ENCODE measurements at regions not wholly inside any gene's neighbourhood (a gene's known extent, or its start where the extent isn't known, plus 50 kb on each side); places are given as distances from the start of the nearest gene placed in this dataset.

DNA sequence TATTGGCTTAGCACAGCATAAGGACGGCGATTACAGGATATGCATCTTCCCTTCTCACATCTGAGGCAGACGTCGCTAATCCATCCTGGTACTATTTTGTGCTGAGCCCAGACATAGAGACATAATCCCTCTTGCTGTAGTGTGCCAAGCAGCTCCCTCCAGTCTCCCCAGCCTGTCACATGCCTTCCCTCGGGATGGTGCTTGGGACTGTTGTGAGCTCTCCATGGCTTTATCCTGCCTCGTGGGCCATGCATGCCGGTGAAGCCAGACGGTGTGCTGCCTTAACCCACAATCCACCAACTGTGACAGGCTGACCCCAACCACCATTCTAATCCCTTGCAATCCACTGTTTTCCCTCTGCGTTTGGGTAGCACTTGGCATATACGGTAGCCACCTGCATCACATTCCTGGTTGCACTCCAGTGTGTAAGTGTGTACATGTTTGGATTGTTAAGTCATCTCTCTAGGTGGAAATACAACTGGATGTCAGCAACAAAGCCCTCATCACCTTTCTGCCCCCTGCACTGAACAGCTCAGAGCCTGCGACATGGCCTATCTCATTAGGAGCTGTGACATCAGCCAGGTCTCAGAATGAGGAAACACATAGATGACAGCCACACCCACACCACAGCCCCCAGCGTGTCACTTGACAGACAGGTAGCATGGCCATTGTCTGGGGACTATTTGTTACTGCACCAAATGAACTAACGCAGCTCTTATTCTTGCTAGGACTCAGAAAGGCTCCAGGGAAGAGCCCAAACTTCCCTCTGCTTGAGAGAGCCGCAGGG lies 374.8 kb upstream of the CDH4 start:
- peaks cover 0 to 4% of the 10 kb centered on the region in 2 experiments for H3K9me3 ChIP-seq (ENCODE audit: control insufficient read depth in 1 of 2, insufficient read depth in 1 of 2, low read length in 2 of 2)
- H3K4me1 ChIP-seq (ENCODE audit: insufficient read depth, low read length), result no peaks in the 10 kb centered on the region
- H3K27ac ChIP-seq (ENCODE audit: low read depth in 1 of 2, low read length in 2 of 2), result no peak overlapping the region
- no peaks in the 10 kb centered on the region for H3K27me3 ChIP-seq (ENCODE audit: control insufficient read depth in 1 of 2, insufficient read depth in 2 of 2, low read length in 2 of 2)
- intact Hi-C loops (cut with DNase I, micrococcal nuclease), result no loop called here
- Mint-ChIP-seq H3K9me3 (no peaks in the 10 kb centered on the region), H3K27ac (no peak overlapping the region), H3K4me3 (no peak overlapping the region), H3K36me3 (ENCODE audit: low read depth) (no peaks in the 10 kb centered on the region), H3K27me3 (no peaks in the 10 kb centered on the region), H3K4me1 (ENCODE audit: low read depth) (no peaks in the 10 kb centered on the region)
- TF ChIP-seq, protein P1, sequence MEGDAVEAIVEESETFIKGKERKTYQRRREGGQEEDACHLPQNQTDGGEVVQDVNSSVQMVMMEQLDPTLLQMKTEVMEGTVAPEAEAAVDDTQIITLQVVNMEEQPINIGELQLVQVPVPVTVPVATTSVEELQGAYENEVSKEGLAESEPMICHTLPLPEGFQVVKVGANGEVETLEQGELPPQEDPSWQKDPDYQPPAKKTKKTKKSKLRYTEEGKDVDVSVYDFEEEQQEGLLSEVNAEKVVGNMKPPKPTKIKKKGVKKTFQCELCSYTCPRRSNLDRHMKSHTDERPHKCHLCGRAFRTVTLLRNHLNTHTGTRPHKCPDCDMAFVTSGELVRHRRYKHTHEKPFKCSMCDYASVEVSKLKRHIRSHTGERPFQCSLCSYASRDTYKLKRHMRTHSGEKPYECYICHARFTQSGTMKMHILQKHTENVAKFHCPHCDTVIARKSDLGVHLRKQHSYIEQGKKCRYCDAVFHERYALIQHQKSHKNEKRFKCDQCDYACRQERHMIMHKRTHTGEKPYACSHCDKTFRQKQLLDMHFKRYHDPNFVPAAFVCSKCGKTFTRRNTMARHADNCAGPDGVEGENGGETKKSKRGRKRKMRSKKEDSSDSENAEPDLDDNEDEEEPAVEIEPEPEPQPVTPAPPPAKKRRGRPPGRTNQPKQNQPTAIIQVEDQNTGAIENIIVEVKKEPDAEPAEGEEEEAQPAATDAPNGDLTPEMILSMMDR (IDR thresholded peaks at IDR 0.05), result no peak
- no peaks in the 10 kb centered on the region for H3K36me3 ChIP-seq (ENCODE audit: insufficient read depth, low read length)
- no peak for ATAC-seq (ENCODE audit: poor library complexity)
- CTCF ChIA-PET, result no interaction called here
- no peak for DNase-seq
- POLR2A ChIA-PET, result no interaction called here
- H3K4me3 ChIP-seq (ENCODE audit: low read length), result no peak overlapping the region

DNA sequence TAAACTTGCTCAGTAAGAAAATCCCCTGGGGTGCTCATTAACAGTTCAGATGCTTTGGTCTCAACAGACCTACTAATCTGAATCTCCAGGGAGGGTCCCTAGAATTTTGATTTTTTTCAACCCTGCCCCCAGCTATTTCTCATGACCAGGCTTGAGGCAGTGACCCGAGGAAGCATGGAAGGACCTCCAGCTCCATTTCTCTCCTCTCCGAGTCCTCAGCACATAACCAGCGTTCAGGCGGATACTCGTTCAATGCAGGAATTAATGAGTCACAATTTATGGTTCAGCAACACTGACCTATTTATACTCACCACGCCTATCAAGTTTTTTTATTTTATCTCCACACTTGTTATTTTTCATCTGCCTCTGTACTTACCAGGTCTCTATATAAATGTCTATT lies 369.2 kb upstream of the CDH4 start:
- ATAC-seq (ENCODE audit: poor library complexity), result no peak
- no peak overlapping the region for H3K27ac ChIP-seq (ENCODE audit: low read depth in 1 of 2, low read length in 2 of 2)
- ChIA-PET POLR2A (no interaction called here), CTCF (no interaction called here)
- intact Hi-C loops (cut with DNase I, micrococcal nuclease), result no loop called here
- H3K27ac Mint-ChIP-seq, result no peak overlapping the region
- H3K9me3 ChIP-seq (ENCODE audit: control insufficient read depth in 1 of 2, insufficient read depth in 1 of 2, low read length in 2 of 2), result no peaks in the 10 kb centered on the region
- H3K36me3 ChIP-seq (ENCODE audit: insufficient read depth, low read length), result no peaks in the 10 kb centered on the region
- no peaks in the 10 kb centered on the region for H3K9me3 Mint-ChIP-seq
- H3K4me3 Mint-ChIP-seq, result no peak overlapping the region
- H3K36me3 Mint-ChIP-seq (ENCODE audit: low read depth), result no peaks in the 10 kb centered on the region
- TF ChIP-seq, protein P1 (IDR thresholded peaks at IDR 0.05), result no peak
- no peaks in the 10 kb centered on the region for H3K4me1 ChIP-seq (ENCODE audit: insufficient read depth, low read length)
- H3K4me1 Mint-ChIP-seq (ENCODE audit: low read depth), result no peaks in the 10 kb centered on the region
- H3K27me3 ChIP-seq (ENCODE audit: control insufficient read depth in 1 of 2, insufficient read depth in 2 of 2, low read length in 2 of 2), result peaks cover 0 to 3% of the 10 kb centered on the region in 2 experiments
- no peak for DNase-seq
- no peak overlapping the region for H3K4me3 ChIP-seq (ENCODE audit: low read length)
- no peaks in the 10 kb centered on the region for H3K27me3 Mint-ChIP-seq

DNA sequence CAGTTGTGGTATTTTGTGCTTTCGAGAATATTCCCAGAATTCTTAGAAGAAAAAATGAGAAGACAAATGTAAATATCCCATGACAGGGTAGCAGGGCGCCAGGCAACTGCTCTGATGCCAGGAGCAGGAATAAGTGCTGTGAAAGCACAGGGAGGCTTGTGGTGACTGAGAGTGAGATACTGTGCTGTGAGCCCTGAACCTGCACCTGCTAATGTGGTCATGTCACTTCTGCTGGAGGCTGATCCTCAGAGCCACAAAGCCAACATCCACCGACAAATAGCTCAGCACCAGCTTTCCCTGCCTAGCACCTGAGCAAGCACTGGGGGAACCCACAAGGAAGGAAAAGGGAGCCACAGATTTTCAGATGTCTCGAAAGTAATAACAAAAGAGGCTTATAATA lies 368.6 kb upstream of the CDH4 start:
- Histone ChIP-seq H3K27me3 (ENCODE audit: control insufficient read depth in 1 of 2, insufficient read depth in 2 of 2, low read length in 2 of 2) (peaks cover 0 to 3% of the 10 kb centered on the region in 2 experiments), H3K36me3 (ENCODE audit: insufficient read depth, low read length) (no peaks in the 10 kb centered on the region), H3K27ac (ENCODE audit: low read depth in 1 of 2, low read length in 2 of 2) (no peak overlapping the region), H3K4me3 (ENCODE audit: low read length) (no peak overlapping the region), H3K4me1 (ENCODE audit: insufficient read depth, low read length) (no peaks in the 10 kb centered on the region), H3K9me3 (ENCODE audit: control insufficient read depth in 1 of 2, insufficient read depth in 1 of 2, low read length in 2 of 2) (no peaks in the 10 kb centered on the region)
- intact Hi-C loops (cut with DNase I, micrococcal nuclease), result no loop called here
- DNase-seq (no peak), ATAC-seq (ENCODE audit: poor library complexity) (no peak)
- ChIA-PET CTCF (no interaction called here), POLR2A (no interaction called here)
- Mint-ChIP-seq H3K27ac (no peak overlapping the region), H3K4me1 (ENCODE audit: low read depth) (no peaks in the 10 kb centered on the region), H3K36me3 (ENCODE audit: low read depth) (no peaks in the 10 kb centered on the region), H3K9me3 (no peaks in the 10 kb centered on the region), H3K4me3 (no peak overlapping the region), H3K27me3 (no peaks in the 10 kb centered on the region)
- TF ChIP-seq, protein P1 (IDR thresholded peaks at IDR 0.05), result no peak

All from CD4-positive, alpha-beta T cell (primary cell).